Myocyte (in vitro differentiated cells): ENCODE measurements at regions not wholly inside any gene's neighbourhood (a gene's known extent, or its start where the extent isn't known, plus 50 kb on each side); places are given as distances from the start of the nearest gene placed in this dataset.

ENCODE experiments used
- DNase-seq: peaks from one replicate; pipeline ENCODE4 v3.0.0-alpha.2; 2012; ENCODE audit warnings: low read depth

DNA sequence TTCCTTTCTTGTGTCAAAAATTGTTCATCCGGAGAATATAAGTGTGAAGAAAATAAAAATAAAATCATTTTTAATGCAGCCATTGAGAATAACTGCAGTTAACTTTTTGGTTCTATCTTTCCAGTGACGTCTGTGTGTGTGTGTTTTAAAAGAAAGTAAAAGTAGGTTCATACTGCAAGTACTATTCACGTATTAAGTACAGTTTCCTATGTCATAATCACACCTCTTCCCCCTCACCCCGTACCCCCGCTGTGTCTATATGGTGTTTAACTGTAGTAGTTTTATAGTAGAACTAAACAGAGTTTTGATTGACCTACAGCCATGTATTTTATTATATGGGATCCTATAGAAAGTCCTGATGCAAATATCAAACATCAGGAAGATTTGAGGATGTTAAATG, 78.5 kb upstream of the CLCN4 start:
- no peak for DNase-seq

DNA sequence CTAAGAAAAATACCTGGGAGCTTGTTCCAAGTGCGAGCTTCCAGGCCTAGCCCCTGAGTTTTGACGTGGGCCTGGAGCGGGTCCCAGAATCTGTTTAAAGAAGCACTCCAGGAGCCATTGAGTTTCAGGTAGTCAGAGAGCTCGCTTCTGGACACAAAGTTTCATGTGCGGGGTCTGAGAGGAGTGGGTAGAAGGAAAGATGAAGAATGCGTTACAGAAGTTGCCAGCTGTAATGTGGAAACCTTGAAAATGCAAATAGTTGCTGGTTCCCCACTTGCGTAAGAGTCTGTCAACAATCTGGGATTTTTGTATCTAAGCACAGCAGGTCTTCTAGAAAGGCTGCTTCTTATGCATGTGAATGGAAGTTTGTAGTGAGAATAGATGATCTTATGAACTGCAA, 77.5 kb upstream of the CLCN4 start:
- no peak for DNase-seq

DNA sequence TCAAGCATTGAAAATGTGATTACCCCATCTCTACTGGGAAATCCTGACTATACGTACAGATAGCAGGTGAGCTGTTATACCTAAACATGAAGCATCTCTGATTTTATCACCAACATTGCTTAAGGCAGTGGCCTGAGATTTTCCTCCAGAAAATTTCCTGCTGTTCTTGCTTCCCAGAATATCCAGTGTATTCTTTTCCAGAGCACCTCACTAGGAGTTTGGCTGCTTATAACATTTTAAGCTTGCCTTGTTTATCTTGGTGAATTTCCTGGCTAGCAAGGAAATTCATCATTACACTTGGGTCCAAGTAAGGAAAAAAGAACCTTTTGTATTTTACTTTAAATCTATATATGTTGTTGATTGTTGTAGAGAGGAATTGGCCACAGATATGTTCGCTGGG, 73.0 kb upstream of the CLCN4 start:
- DNase-seq: no peak

DNA sequence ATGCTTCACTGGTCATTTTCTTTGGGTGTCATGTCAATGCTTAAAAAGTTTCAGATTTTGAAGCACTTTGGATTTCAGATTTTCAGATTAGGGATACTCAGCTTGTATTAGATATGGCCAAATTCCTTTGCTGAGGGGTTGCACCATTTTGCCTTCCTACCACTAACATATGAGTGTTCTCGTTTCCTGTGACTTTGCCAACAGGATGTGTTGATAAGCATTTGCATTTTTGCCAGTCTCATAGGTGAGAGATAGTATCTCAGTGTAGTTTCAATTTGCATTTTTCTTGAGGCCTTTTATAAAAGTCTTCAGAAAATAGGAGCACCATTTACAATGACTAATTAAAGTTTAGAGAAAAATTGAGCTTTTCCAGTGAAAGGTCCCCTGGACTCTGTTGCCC, 71.6 kb upstream of the CLCN4 start:
- no peak for DNase-seq

DNA sequence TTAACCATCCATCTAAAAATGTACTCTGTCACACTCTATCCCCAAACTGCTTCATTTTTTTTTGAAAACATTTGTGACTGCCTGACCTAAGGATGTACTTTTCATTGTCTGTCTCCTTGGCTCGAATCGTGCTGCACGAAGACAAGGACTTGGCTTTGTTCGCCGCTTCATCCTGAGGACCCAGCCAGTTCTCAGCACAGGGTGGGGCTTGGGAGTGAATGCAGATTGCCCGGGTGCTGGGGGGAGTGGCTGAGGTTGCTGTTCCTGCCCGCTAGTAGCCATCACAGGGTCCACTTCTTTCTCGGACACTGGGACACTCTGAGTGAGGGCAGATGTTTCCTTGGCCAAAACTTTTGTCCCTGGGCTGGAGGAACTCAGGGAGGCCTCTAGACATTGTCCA, 70.1 kb upstream of the CLCN4 start:
- DNase-seq: no peak

DNA sequence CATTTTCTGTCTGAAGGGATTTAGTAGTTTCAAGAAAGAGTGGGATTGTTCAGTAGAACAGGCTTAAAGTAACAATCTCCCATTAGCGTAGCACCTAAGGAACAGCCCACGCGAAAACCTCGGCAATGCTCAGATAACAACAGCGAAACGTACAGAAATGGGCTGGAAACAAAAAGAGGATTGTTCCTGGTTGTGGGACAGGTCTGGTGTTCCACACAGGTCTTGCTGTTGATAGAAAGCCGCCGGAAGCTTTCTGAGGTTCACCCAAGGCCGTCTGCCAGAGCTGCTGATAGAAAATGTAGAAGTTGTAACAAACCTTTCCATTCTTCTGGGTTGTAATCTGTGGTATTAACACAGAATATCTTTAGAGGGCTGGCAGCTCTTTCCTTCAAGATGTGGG, 69.4 kb upstream of the CLCN4 start:
- DNase-seq: no peak

DNA sequence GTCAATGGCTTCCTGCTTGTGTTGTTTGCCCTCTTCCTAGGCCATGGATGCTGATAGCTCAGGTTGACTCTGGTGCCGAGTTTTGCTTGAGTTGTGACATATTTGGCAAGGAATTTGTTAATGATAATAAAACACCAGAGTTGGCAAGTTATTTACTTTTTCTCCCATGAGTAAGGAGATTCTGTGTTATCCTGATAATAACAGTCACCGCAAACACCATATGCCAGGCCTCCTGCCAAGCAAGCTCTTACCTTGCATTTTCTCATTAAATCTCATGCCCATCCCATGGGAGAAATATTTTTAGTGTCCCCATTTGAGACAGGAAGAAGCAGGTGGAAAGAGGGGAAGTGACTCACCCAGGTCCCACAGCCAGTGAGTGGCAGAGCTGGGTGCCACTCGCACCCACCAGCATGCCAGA, 67.4 kb upstream of the CLCN4 start:
- DNase-seq: peak; percentile 33

DNA sequence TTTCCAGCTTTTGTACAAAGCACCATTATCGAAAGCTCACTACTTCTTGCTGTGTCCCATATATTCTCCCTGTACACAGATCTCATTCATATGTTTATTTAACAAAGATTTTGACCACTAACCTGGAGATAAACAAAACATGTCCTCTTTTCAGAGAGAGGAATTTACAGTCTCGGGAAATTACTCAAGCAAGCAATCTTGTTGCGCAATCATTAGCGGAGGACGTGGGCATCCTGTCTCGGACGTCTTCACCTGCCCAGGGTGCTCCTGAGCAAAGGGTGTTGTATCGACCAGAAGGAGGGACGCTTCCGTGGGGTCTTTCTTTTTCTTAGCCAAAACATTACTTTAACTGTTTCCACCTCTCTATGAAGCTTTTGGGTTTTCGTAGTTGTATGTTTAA, 66.5 kb upstream of the CLCN4 start:
- no peak for DNase-seq

DNA sequence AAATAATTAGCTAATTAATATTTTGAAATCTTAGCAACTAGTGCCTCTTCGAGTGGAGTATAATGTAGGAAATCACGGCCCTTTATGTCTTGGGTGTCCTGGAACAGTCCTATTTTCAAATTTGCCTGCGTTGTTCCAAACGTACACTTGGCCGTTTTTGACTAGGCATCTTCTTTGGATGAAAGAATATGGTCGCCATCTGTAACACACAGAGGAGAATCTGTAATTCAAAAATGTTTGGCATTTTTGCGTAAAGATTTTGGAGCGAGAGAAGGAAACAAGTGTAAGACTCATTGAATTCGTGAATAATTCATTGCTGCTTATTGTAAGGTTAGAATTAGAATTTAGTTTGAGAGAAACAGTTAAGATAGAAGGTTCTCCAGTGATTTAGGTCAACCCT, 61.5 kb upstream of the CLCN4 start:
- DNase-seq: no peak

DNA sequence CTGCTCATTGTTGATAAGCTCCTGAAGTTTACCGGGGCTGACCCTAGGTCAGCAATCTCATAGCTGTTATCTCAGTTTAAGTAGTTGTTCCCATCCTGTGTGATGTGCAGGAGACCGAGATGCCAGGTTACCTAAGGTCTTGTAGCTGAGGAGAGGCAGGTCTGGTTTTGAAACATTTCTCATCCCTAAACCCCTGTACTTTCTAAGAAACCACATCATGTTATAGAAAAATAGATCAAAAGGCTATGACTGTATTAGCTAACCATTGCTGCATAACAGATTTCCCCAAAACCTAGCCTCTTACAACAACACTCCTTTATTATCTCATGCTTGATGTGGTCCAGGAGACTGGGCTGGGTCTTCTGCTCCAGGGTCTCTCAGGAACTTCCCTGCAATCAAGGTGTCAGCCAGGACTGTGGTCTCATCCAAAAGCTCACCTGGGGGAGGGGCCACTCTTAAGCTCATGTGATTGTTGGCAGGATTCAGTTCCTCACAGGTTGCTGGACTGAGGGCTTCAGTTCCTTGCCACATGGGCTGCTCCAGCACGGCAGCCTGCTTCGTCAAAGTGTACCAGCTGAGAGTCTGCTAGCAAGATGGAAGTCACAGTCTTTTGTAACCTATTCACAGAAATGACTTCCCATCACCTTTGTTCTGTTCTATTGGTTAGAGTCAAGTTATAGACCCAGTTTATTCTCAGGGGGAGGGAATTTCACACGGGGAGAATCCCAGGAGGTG, 60.9 kb upstream of the CLCN4 start:
- DNase-seq: no peak

DNA sequence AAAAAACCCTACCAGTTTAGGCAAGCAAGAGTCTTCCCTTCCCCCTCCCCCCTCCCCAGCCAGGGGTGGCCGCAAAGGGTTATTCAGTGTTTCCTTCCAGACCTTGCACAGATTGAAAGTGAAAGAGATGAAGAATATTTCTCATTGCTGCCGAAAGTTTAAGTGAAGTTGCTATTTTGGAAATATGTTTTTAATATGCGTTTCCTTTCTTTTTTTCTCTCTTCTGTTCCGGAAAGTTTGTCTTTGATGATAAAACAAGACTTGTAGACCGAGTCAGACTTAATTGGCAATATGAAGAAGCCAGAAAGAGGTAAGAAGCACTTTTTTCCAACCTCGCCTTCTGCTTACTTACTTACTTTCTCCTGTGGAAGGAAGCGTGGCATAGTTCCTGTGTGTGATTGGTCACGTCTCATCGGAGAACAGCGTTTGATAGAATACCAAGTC, 58.5 kb upstream of the CLCN4 start:
- no peak for DNase-seq

DNA sequence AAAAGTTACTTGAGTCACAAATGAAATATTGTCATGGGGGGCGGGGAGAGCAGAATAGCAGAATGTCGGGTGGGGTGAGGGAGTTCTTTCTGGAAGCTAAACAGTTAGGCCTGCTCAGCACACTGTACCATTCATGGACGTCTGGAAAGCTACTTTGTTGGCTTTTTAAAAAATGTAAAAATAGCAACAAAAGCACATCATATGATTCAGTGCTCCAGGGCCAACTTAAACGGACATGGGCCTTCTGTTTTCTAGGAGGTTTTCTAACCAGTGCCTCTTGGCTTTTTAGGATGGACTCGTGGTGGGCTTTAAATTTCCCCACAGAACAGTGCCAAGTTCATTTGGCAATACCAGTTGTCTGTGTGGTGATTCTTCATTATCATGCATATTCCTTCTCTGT, 57.4 kb upstream of the CLCN4 start:
- no peak for DNase-seq

DNA sequence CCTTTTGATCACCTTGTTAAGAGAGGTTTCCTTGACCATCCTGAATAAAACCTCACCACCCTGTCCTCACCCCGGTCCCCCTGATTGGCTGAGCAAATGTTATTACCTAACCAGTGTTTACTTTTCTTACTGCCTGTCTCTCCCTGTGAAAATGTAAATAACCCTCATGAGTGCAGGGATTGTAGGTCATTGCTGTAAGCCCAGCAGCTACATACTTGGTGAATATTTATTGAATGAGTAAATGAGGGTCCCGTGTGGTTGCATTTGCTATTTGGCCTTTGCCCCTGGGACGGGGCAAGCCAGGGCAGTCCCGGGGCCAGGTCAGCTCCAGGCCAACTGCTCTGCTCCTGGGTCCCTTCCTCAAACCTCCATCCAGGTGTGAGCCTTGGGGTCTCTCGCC, 55.5 kb upstream of the CLCN4 start:
- DNase-seq: no peak

DNA sequence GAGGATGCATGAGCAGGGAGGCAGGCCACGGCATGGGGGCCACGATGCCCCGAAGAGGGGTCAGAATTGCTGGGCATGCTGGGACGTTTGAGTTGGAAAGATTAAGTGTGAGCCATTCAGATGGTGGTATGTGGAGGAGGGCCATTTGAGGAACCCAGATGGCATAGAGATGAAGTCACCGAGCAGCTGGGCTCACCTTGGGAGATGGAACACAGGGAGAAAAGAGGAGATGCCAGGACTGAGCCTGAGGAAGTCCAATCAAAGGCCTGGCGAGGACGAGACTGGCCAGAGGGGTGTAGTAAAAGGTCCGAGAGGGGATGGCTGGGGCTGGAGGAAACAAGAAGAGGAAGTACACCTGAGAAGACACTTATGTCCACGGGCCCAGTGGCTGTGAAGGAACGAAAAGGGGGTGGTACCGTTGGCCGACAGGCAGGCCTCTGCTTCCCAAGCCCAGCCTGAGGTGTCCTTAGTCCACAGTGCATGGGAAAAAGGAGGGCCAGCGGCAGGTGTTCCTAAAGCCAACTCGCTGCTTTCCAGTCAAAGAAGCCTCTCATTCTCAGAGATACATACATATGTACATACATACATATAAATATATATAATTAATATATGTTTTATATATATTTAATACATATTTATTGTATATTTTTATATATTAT, 54.6 kb upstream of the CLCN4 start:
- no peak for DNase-seq

DNA sequence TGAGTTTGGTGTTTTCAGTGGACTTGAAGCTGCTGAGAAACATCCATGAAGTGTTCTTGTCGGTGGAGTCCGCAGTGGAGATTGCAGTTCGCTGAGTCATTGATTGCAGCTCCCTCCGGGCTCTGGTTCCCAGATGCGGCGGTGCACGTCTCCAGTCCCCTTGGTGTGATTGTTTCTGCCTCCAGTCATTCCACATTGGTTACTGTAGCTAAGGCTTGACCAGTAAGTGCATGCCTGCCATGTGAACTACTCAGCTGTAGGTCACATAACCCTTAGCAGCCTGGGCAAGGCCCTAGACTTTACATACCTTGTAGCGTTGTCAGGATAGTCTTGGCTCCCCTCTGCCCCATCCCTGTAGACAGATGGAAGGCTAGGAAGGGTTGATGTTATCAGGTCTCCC, 53.8 kb upstream of the CLCN4 start:
- no peak for DNase-seq

DNA sequence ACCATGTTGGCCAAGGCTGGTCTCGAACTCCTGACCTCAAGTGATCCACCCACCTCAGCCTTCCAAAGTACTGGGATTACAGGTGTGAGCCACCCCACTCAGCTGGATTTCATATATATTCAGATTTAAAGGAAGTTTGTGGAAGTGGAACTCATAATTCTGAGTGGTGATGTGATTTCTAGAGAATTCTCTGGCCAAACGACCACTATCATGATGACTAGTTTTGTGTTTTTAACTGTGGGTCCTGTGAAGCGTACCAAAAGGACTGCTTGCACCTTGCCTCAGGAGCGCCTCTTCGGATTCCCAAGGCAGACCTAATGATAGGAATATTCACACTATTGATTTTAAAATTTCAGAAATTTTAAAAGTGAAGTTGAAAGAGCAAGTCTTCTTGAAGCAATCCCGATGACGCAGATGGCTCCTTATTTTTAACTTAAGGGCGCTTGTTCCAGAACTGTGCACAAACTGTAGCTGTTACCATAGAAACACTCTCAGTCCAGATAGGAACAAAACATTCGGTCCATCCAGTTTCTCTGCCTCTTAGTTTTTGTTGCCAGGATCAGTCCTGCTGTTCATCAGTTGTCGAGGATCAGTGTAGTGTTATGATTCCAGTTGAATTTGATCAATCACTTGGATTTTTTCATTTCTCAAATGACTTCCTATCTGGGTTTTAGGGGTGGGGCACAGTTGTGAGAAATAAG, 51.7 kb upstream of the CLCN4 start:
- no peak for DNase-seq

DNA sequence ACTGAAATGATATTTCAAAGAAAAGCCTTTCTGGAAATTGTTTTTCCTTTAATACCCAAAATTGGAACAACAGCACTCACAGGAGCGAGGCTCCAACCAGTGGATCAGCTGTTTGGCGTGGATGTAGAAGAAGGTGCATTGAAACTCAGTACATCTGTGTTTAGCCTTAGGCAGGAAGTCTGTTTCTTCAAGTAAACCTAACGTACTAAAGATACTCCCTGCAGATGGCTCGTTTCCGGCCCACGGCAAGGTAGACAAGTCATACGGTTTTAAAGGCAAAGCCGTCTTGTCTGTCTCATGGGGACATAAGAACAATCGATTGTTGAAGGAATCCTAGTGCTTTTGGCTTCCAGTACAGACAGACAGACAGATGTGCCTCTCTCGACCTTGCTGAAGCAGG, 50.0 kb upstream of the CLCN4 start:
- no peak for DNase-seq
